HL-60 (cell line): ENCODE measurements at regions not wholly inside any gene's neighbourhood (a gene's known extent, or its start where the extent isn't known, plus 50 kb on each side); places are given as distances from the start of the nearest gene placed in this dataset.

Source experiments
- DNase-seq, 2 experiments: peaks; one replicate each; pipeline ENCODE4 v3.0.0-alpha.2; 2010 to 2020; ENCODE audit warnings: low read depth in 1 of 2, low spot score in 1 of 2
- H3K27ac ChIP-seq: fragments of 250-450 bp; sonication (Bioruptor Pico); replicated peaks from 2 replicates; pipeline ENCODE4 v1.5.1; 2020; ENCODE audit warnings: mild to moderate bottlenecking, moderate library complexity
- H3K27me3 ChIP-seq: fragments of 250-450 bp; sonication (Bioruptor Pico); 2 replicates; pipeline ENCODE4 v1.5.1; 2021; ENCODE audit warnings: mild to moderate bottlenecking, moderate library complexity; ENCODE audit not compliant: insufficient read depth, poor library complexity, severe bottlenecking
- H3K4me3 ChIP-seq: replicated peaks from 2 replicates; pipeline ENCODE4 v1.5.1; 2011; ENCODE audit warnings: mild to moderate bottlenecking, control low read depth, low read length; ENCODE audit not compliant: insufficient read depth
- GABPA ChIP-seq: IDR thresholded peaks from 2 replicates; pipeline ENCODE4 v1.6.1; 2012; ENCODE audit warnings: low read depth
- POLR2AphosphoS5 ChIP-seq: IDR thresholded peaks from 2 replicates; pipeline ENCODE4 v1.6.1; 2012; ENCODE audit warnings: low read depth
- SPI1 ChIP-seq: IDR thresholded peaks from 2 replicates; pipeline ENCODE4 v1.6.1; 2012; ENCODE audit warnings: low read depth, mild to moderate bottlenecking, borderline replicate concordance
- TF ChIP-seq, protein P1 (sequence below): IDR thresholded peaks from 2 replicates; pipeline ENCODE4 v1.6.1; 2012; ENCODE audit warnings: low read depth; ENCODE audit not compliant: insufficient replicate concordance
- TF ChIP-seq, protein P2 (sequence below): IDR thresholded peaks from one replicate; pipeline ENCODE4 v1.5.1; 2011; ENCODE audit warnings: low read length, control low read depth, inconsistent platforms; ENCODE audit not compliant: insufficient read depth

DNA sequence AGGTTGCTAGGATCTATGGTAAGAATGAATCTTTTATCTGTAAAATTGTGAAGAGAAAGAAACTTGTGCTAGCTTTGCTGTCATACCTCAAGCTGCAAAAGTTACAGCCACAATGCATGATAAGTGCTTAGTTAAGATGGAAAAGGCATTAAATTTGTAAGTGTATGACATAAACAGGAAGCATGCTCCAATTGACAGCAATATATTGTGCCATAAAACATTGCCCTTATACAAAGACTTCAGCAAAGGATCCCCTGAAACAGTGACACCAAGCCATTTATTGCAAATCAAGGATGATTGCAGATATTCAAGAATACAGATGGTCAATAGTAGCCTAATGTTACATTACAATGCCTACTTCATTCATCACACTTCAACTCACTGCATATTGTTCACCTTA lies 283.1 kb downstream of the CPS1 start:
- Histone ChIP-seq H3K27ac (no peak overlapping the region), H3K4me3 (no peak overlapping the region)

DNA sequence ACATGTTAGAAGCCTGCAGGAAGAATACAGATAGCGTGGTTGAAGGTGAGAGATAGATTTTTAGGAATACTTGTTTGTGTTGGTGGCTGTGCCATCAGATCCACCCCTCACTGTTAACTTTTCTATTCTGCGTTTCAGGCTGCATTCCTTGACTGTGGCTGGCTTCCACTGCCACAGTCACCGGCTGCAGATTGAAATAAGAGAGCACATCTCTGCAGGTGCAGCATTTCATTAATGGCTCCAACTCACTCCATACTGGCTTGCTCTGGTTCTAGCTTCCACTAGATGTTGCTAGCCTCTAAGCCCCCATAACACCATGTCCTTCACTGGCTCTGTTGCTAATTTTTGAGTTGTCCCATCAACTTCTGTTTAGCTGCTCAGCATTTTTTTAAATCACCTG lies 286.5 kb downstream of the CPS1 start:
- Histone ChIP-seq H3K27me3 (no peaks in the 10 kb centered on the region), H3K27ac (no peak overlapping the region), H3K4me3 (no peak overlapping the region)
- TF ChIP-seq SPI1 (no peak), POLR2AphosphoS5 (no peak), GABPA (no peak)
- TF ChIP-seq, protein P1, sequence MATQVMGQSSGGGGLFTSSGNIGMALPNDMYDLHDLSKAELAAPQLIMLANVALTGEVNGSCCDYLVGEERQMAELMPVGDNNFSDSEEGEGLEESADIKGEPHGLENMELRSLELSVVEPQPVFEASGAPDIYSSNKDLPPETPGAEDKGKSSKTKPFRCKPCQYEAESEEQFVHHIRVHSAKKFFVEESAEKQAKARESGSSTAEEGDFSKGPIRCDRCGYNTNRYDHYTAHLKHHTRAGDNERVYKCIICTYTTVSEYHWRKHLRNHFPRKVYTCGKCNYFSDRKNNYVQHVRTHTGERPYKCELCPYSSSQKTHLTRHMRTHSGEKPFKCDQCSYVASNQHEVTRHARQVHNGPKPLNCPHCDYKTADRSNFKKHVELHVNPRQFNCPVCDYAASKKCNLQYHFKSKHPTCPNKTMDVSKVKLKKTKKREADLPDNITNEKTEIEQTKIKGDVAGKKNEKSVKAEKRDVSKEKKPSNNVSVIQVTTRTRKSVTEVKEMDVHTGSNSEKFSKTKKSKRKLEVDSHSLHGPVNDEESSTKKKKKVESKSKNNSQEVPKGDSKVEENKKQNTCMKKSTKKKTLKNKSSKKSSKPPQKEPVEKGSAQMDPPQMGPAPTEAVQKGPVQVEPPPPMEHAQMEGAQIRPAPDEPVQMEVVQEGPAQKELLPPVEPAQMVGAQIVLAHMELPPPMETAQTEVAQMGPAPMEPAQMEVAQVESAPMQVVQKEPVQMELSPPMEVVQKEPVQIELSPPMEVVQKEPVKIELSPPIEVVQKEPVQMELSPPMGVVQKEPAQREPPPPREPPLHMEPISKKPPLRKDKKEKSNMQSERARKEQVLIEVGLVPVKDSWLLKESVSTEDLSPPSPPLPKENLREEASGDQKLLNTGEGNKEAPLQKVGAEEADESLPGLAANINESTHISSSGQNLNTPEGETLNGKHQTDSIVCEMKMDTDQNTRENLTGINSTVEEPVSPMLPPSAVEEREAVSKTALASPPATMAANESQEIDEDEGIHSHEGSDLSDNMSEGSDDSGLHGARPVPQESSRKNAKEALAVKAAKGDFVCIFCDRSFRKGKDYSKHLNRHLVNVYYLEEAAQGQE: no peak
- TF ChIP-seq, protein P2, sequence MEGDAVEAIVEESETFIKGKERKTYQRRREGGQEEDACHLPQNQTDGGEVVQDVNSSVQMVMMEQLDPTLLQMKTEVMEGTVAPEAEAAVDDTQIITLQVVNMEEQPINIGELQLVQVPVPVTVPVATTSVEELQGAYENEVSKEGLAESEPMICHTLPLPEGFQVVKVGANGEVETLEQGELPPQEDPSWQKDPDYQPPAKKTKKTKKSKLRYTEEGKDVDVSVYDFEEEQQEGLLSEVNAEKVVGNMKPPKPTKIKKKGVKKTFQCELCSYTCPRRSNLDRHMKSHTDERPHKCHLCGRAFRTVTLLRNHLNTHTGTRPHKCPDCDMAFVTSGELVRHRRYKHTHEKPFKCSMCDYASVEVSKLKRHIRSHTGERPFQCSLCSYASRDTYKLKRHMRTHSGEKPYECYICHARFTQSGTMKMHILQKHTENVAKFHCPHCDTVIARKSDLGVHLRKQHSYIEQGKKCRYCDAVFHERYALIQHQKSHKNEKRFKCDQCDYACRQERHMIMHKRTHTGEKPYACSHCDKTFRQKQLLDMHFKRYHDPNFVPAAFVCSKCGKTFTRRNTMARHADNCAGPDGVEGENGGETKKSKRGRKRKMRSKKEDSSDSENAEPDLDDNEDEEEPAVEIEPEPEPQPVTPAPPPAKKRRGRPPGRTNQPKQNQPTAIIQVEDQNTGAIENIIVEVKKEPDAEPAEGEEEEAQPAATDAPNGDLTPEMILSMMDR: no peak
- DNase-seq: no peak

More for the DNA sequence above, 283.1 kb downstream of the CPS1 start:
- no peaks in the 10 kb centered on the region for H3K27me3 ChIP-seq
- TF ChIP-seq, protein P2: no peak
- TF ChIP-seq SPI1 (no peak), GABPA (no peak), POLR2AphosphoS5 (no peak)
- TF ChIP-seq, protein P1: no peak
- DNase-seq: no peak

DNA sequence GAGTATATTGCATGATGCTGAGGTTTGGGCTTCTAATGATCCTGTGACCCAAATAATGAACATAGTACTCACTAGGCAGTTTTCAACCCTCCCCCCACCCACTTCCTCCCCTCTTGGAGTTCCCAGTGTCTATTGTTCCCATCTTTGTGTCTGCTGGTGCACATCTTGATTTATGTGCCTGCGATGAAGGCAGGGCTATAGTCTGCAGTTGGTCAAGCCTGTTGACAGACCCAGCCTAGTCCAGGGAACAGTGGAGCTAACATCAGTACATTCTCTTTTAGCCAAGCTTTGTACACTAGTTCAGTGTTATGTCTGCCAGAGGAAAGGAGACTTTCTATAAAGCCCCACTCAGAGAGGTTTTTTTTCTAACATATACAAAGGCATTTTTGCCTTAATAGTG lies 287.6 kb downstream of the CPS1 start:
- no peak for DNase-seq
- Histone ChIP-seq H3K4me3 (no peak overlapping the region), H3K27me3 (no peaks in the 10 kb centered on the region), H3K27ac (no peak overlapping the region)
- TF ChIP-seq POLR2AphosphoS5: no peak
- TF ChIP-seq GABPA: no peak
- TF ChIP-seq, protein P1: no peak
- no peak for TF ChIP-seq SPI1
- TF ChIP-seq, protein P2: no peak
